H1 (cell line): ENCODE measurements at regions not wholly inside any gene's neighbourhood (a gene's known extent, or its start where the extent isn't known, plus 50 kb on each side); places are given as distances from the start of the nearest gene placed in this dataset.

ENCODE experiments used
- CTCF ChIA-PET: fragments of 300-600 bp; sonication (Branson Sonifier 250); formaldehyde crosslinking; loops from one replicate; lab custom pipeline; 2021; ENCODE audit not compliant: partially characterized antibody; lab: Charles Lee
- POLR2A ChIA-PET: fragments of 300-600 bp; sonication (Branson Sonifier 250); formaldehyde crosslinking; loops from one replicate; lab custom pipeline; 2021; ENCODE audit warnings: inconsistent platforms; ENCODE audit not compliant: partially characterized antibody; lab: Charles Lee
- DNase-seq, 2 experiments: peaks; one replicate each; pipeline versions ENCODE4 v3.0.0 to v3.0.0-alpha.2; 2010 to 2022; ENCODE audit warnings: low spot score in 2 of 2, low read depth in 1 of 2, mixed read lengths in 1 of 2
- FAIRE-seq: peaks from 2 replicates; lab custom pipeline; 2011; peaks lifted over from hg19 to GRCh38; lab: Jason Lieb, UNC
- H2AFZ ChIP-seq: 2 replicates; pipeline ENCODE4 v1.8.1; 2012; ENCODE audit warnings: low read length, inconsistent platforms
- H2AK5ac ChIP-seq: 2 replicates; pipeline ENCODE4 v1.6.1; 2013; ENCODE audit warnings: low read depth, low read length
- H2BK120ac ChIP-seq: replicated peaks from 2 replicates; pipeline ENCODE3; 2013; ENCODE audit warnings: low read depth, low read length, inconsistent platforms
- H2BK12ac ChIP-seq: 2 replicates; pipeline ENCODE4 v1.6.1; 2013; ENCODE audit warnings: low read depth, low read length
- H2BK15ac ChIP-seq: 2 replicates; pipeline ENCODE4 v1.6.1; 2013; ENCODE audit warnings: low read length
- H2BK20ac ChIP-seq: 2 replicates; pipeline ENCODE4 v1.6.1; 2013; ENCODE audit warnings: low read length
- H2BK5ac ChIP-seq: 2 replicates; pipeline ENCODE4 v1.6.1; 2013; ENCODE audit warnings: low read depth, low read length
- H3K14ac ChIP-seq: 2 replicates; pipeline ENCODE4 v1.6.1; 2013; ENCODE audit warnings: inconsistent platforms; ENCODE audit not compliant: insufficient read length
- H3K18ac ChIP-seq: 2 replicates; pipeline ENCODE4 v1.6.1; 2013; ENCODE audit warnings: low read length; ENCODE audit errors: extremely low read depth
- H3K23ac ChIP-seq: 2 replicates; pipeline ENCODE4 v1.6.1; 2013; ENCODE audit warnings: inconsistent platforms; ENCODE audit not compliant: insufficient read length
- H3K23me2 ChIP-seq: 2 replicates; pipeline ENCODE4 v1.6.1; 2013; ENCODE audit warnings: low read depth, low read length
- H3K27ac ChIP-seq: 2 replicates; pipeline ENCODE4 v1.6.1; 2011; ENCODE audit warnings: low read depth, low read length, inconsistent platforms
- H3K27me3 ChIP-seq, 4 experiments: replicated peaks in 1 of 4; 1 replicate in 1 of 4; 2 replicates in 3 of 4; pipeline versions ENCODE4 v1.6.1 to v1.8.1; 2011 to 2013; ENCODE audit warnings: low read length in 3 of 4, mild to moderate bottlenecking in 3 of 4, inconsistent platforms in 2 of 4, mixed read lengths in 2 of 4, moderate library complexity in 1 of 4; ENCODE audit not compliant: control insufficient read depth in 3 of 4, insufficient read depth in 3 of 4; ENCODE audit errors: extremely low read depth in 1 of 4
- H3K36me3 ChIP-seq, 4 experiments: 2 replicates each; pipeline versions ENCODE4 v1.6.1 to v1.8.1; 2011 to 2013; ENCODE audit warnings: mild to moderate bottlenecking in 4 of 4, low read length in 3 of 4, moderate library complexity in 2 of 4, control low read depth in 1 of 4, inconsistent platforms in 1 of 4; ENCODE audit not compliant: insufficient read depth in 4 of 4, control insufficient read depth in 2 of 4
- H3K4ac ChIP-seq: replicated peaks from 2 replicates; pipeline ENCODE3; 2013; ENCODE audit warnings: low read length, low read depth, mixed read lengths, inconsistent platforms; ENCODE audit not compliant: insufficient read length
- H3K4me1 ChIP-seq, 4 experiments: replicated peaks in 1 of 4; 1 replicate in 1 of 4; 2 replicates in 3 of 4; pipeline versions ENCODE4 v1.6.1 to v1.8.1; 2011 to 2013; ENCODE audit warnings: low read length in 3 of 4, inconsistent platforms in 2 of 4, mixed read lengths in 1 of 4; ENCODE audit not compliant: insufficient read depth in 4 of 4, control insufficient read depth in 3 of 4
- H3K4me2 ChIP-seq, 2 experiments: 2 replicates each; pipeline versions ENCODE4 v1.6.1 to v1.8.1; 2011 to 2013; ENCODE audit warnings: low read depth in 2 of 2, low read length in 2 of 2, control low read depth in 1 of 2, inconsistent platforms in 1 of 2, mild to moderate bottlenecking in 1 of 2; ENCODE audit not compliant: insufficient read depth in 1 of 2
- H3K4me3 ChIP-seq, 4 experiments: fragments of 200-600, 300-600 bp in 1 of 4; sonication (generic), shearing (Covaris generic), sonication (Bioruptor Twin) in 1 of 4; 2 replicates each; pipeline versions ENCODE4 v1.5.1 to v1.8.1; 2011 to 2016; ENCODE audit warnings: low read length in 4 of 4, low read depth in 3 of 4, control low read depth in 2 of 4, inconsistent platforms in 2 of 4, mild to moderate bottlenecking in 2 of 4, mixed read lengths in 1 of 4, moderate library complexity in 1 of 4; ENCODE audit not compliant: insufficient read depth in 2 of 4; ENCODE audit errors: extremely low read depth in 1 of 4
- H3K56ac ChIP-seq: replicated peaks from 2 replicates; pipeline ENCODE3; 2013; ENCODE audit warnings: low read depth, mild to moderate bottlenecking, mixed read lengths, low read length, inconsistent platforms; ENCODE audit not compliant: insufficient read length
- H3K79me1 ChIP-seq: 2 replicates; pipeline ENCODE4 v1.6.1; 2013; ENCODE audit warnings: low read depth, low read length, control low read depth
- H3K79me2 ChIP-seq, 2 experiments: 2 replicates each; pipeline versions ENCODE4 v1.6.1 to v1.8.1; 2012 to 2013; ENCODE audit warnings: low read length in 2 of 2, mild to moderate bottlenecking in 2 of 2, inconsistent platforms in 1 of 2; ENCODE audit not compliant: insufficient read depth in 2 of 2, control insufficient read depth in 1 of 2
- H3K9ac ChIP-seq, 4 experiments: replicated peaks in 1 of 4; 1 replicate in 1 of 4; 2 replicates in 3 of 4; pipeline versions ENCODE4 v1.6.1 to v1.8.1; 2011 to 2013; ENCODE audit warnings: low read depth in 3 of 4, low read length in 3 of 4, control low read depth in 2 of 4, mild to moderate bottlenecking in 2 of 4, moderate library complexity in 2 of 4, inconsistent platforms in 1 of 4; ENCODE audit errors: extremely low read depth in 1 of 4
- H3K9me3 ChIP-seq, 2 experiments: 2 replicates each; pipeline versions ENCODE4 v1.6.1 to v1.8.1; 2012 to 2013; ENCODE audit warnings: mild to moderate bottlenecking in 2 of 2, moderate library complexity in 2 of 2, control low read depth in 1 of 2, inconsistent platforms in 1 of 2, low read depth in 1 of 2, low read length in 1 of 2, mixed read lengths in 1 of 2; ENCODE audit not compliant: insufficient read depth in 2 of 2
- H4K20me1 ChIP-seq, 2 experiments: replicated peaks in 1 of 2; 2 replicates each; pipeline versions ENCODE3 to v1.8.1; 2011 to 2013; ENCODE audit warnings: inconsistent platforms in 2 of 2, low read length in 2 of 2, mild to moderate bottlenecking in 1 of 2; ENCODE audit not compliant: insufficient read depth in 2 of 2, control insufficient read depth in 1 of 2
- H4K5ac ChIP-seq: 2 replicates; pipeline ENCODE4 v1.6.1; 2013; ENCODE audit warnings: low read length, low read depth, mixed read lengths, inconsistent platforms; ENCODE audit not compliant: insufficient read length
- H4K8ac ChIP-seq: 2 replicates; pipeline ENCODE4 v1.8.0; 2013; ENCODE audit warnings: mild to moderate bottlenecking, moderate library complexity, low read length, inconsistent platforms; ENCODE audit not compliant: insufficient read depth; ENCODE audit errors: extremely low read depth
- H4K91ac ChIP-seq: replicated peaks from 2 replicates; pipeline ENCODE3; 2013; ENCODE audit warnings: low read length, mixed read lengths, inconsistent platforms; ENCODE audit not compliant: insufficient read length
- BCL11A ChIP-seq, 2 experiments: IDR thresholded peaks; one replicate each; pipeline ENCODE4 v1.6.1; 2011; ENCODE audit warnings: low read depth in 2 of 2, low read length in 2 of 2, mild to moderate bottlenecking in 2 of 2
- CHD2 ChIP-seq: IDR thresholded peaks from 2 replicates; pipeline ENCODE4 v1.6.1; 2012; ENCODE audit warnings: low read length, improper control_type of control experiment
- GABPA ChIP-seq: IDR thresholded peaks from 2 replicates; pipeline ENCODE4 v1.6.1; 2011; ENCODE audit warnings: mild to moderate bottlenecking, low read length, moderate library complexity, borderline replicate concordance; ENCODE audit not compliant: insufficient read depth
- JUN ChIP-seq: IDR thresholded peaks from 2 replicates; pipeline ENCODE4 v1.6.1; 2011; ENCODE audit warnings: low read depth, mild to moderate bottlenecking, improper control_type of control experiment, low read length
- KDM1A ChIP-seq: fragments of 200-600, 300-600 bp; sonication (generic); IDR thresholded peaks from 2 replicates; pipeline ENCODE4 v1.7.1; 2016; ENCODE audit warnings: mild to moderate bottlenecking, low read length, borderline replicate concordance
- SIRT6 ChIP-seq: IDR thresholded peaks from one replicate; pipeline ENCODE4 v1.7.1; 2012; ENCODE audit warnings: low read length, inconsistent platforms
- WGBS, 2 experiments: shearing (Covaris generic) in 1 of 2; methylation state at CpG; one replicate each; pipeline versions ENCODE4 v1.1.6 to v1.1.7; 2013 to 2015; ENCODE audit warnings: low lambda C conversion rate in 2 of 2, mixed read lengths in 2 of 2, inconsistent platforms in 1 of 2, low coverage in 1 of 2, missing lambda C conversion rate in 1 of 2; ENCODE audit not compliant: insufficient replicate concordance in 2 of 2, insufficient coverage in 1 of 2, insufficient read length in 1 of 2; ENCODE audit errors: extremely low coverage in 1 of 2, missing lambda C conversion rate in 1 of 2; 5-methylcytosine and 5-hydroxymethylcytosine counted together
- TF ChIP-seq, protein P1 (sequence below): IDR thresholded peaks from 2 replicates; pipeline ENCODE4 v1.6.1; 2011; ENCODE audit warnings: low read depth, mild to moderate bottlenecking, low read length; ENCODE audit not compliant: insufficient read depth

GRCh38 chr3:73828348-73828747, 203.6 kb upstream of the PDZRN3 start:
- H4K20me1 ChIP-seq: no peaks in the 10 kb centered on the region
- H3K27me3 ChIP-seq: no peaks in the 10 kb centered on the region
- no peak overlapping the region for H3K56ac ChIP-seq
- no peak overlapping the region for H2BK5ac ChIP-seq
- H4K8ac ChIP-seq: no peak overlapping the region
- 92% methylated on average over 3 of the region's 3 CpGs; no CpG with 5 or more reads in 1 of the 2 experiments for WGBS, 2 experiments
- ChIA-PET CTCF (interaction anchor here (3.2 kb wide), 1 partner anchor 20 kb away, joined by 13 read pairs; no protein-coding TSS in a partner anchor), POLR2A (no interaction called here)
- H3K9ac ChIP-seq: no peak overlapping the region
- no peak overlapping the region for H3K4me3 ChIP-seq
- DNase-seq: no peak
- no peak overlapping the region for H2BK12ac ChIP-seq
- no peak overlapping the region for H3K4me2 ChIP-seq
- no peak overlapping the region for H3K14ac ChIP-seq
- H3K9me3 ChIP-seq: no peaks in the 10 kb centered on the region
- no peak overlapping the region for H3K27ac ChIP-seq
- H4K91ac ChIP-seq: no peak overlapping the region
- H3K36me3 ChIP-seq: no peaks in the 10 kb centered on the region
- H3K79me2 ChIP-seq: no peaks in the 10 kb centered on the region
- H3K23ac ChIP-seq: no peak overlapping the region
- no peaks in the 10 kb centered on the region for H3K4me1 ChIP-seq
- H2BK20ac ChIP-seq: no peak overlapping the region
- H3K79me1 ChIP-seq: no peaks in the 10 kb centered on the region
- H2AFZ ChIP-seq: no peak overlapping the region
- no peaks in the 10 kb centered on the region; the same call in 1 of the 2 replicates for H3K23me2 ChIP-seq
- H2BK15ac ChIP-seq: no peak overlapping the region
- no peak for FAIRE-seq
- H2AK5ac ChIP-seq: no peak overlapping the region
- H4K5ac ChIP-seq: no peak overlapping the region
- H2BK120ac ChIP-seq: no peak overlapping the region
- H3K4ac ChIP-seq: no peak overlapping the region
- no peak overlapping the region for H3K18ac ChIP-seq
- TF ChIP-seq BCL11A (IDR thresholded peaks at IDR 0.05; ENCODE audit: low read depth in 2 of 2, low read length in 2 of 2) (no peak), SIRT6 (no peak), CHD2 (no peak), GABPA (no peak), JUN (no peak), KDM1A (no peak)
- TF ChIP-seq, protein P1, sequence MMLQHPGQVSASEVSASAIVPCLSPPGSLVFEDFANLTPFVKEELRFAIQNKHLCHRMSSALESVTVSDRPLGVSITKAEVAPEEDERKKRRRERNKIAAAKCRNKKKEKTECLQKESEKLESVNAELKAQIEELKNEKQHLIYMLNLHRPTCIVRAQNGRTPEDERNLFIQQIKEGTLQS: no peak
